ENCODE measurements at regions not wholly inside any gene's neighbourhood (a gene's known extent, or its start where the extent isn't known, plus 50 kb on each side); places are given as distances from the start of the nearest gene placed in this dataset.

GRCh38 chr1:103248417-103249102 lies 140.2 kb upstream of the COL11A1 start:
- H3K4me2 ChIP-seq (ENCODE audit: low read length), result no peak overlapping the region
- no peaks in the 10 kb centered on the region for H3K36me3 ChIP-seq (ENCODE audit: control insufficient read depth in 1 of 2, insufficient read depth in 2 of 2, low read length in 2 of 2)
- CTCF ChIA-PET, result no interaction called here
- BruUV-seq (replicated peaks), result no TSS peak
- H3K27me3 ChIP-seq (ENCODE audit: insufficient read depth, low read length), result no peaks in the 10 kb centered on the region
- peaks cover 0 to 7% of the 10 kb centered on the region in 2 experiments; a peak in 1 of 4 replicates for H3K4me1 ChIP-seq (ENCODE audit: control insufficient read depth in 1 of 2, insufficient read depth in 2 of 2, low read length in 2 of 2)
- H3K9ac ChIP-seq (ENCODE audit: low read length), result no peak overlapping the region
- no peak for ATAC-seq
- intact Hi-C loops (cut with micrococcal nuclease), result no loop called here
- POLR2A ChIA-PET, result no interaction called here
- H4K20me1 ChIP-seq (ENCODE audit: insufficient read depth), result no peaks in the 10 kb centered on the region
- H3K79me2 ChIP-seq (ENCODE audit: insufficient read depth, low read length), result no peaks in the 10 kb centered on the region
- H3K9me2 ChIP-seq (ENCODE audit: insufficient read depth), result no peaks in the 10 kb centered on the region
- no peak overlapping the region for H3K27ac ChIP-seq (ENCODE audit: low read depth, low read length)
- H3K9me3 ChIP-seq (ENCODE audit: control insufficient read depth in 1 of 2, insufficient read depth in 1 of 2, low read depth in 1 of 2, low read length in 2 of 2), result no peaks in the 10 kb centered on the region
- TF ChIP-seq FOSL1 (IDR thresholded peaks at IDR 0.05; ENCODE audit: low read depth), result no peak
- no peak for TF ChIP-seq ELF1 (IDR thresholded peaks at IDR 0.05; ENCODE audit: borderline replicate concordance, low read depth)
- no peak for TF ChIP-seq SP1 (IDR thresholded peaks at IDR 0.05; ENCODE audit: low read depth)
- TF ChIP-seq TCF7L2 (IDR thresholded peaks at IDR 0.05; ENCODE audit: borderline replicate concordance, extremely low read depth, insufficient read depth, insufficient read length), result no peak
- no peak for TF ChIP-seq CEBPB (IDR thresholded peaks at IDR 0.05; ENCODE audit: low read depth)
- TF ChIP-seq SRF (IDR thresholded peaks at IDR 0.05; ENCODE audit: low read depth), result no peak
- DNase-seq (ENCODE audit: low read depth, low spot score), result no peak
- RAD21 ChIA-PET (ENCODE audit: low non-redundant PET in 1 of 2, low total read pairs in 2 of 2, uncharacterized antibody in 2 of 2, unreplicated experiment in 2 of 2), result no interaction called here
- no peak overlapping the region for H2AFZ ChIP-seq (ENCODE audit: low read depth, low read length, poor library complexity, severe bottlenecking)
- no peak overlapping the region for H3K4me3 ChIP-seq (replicated peaks in 1 of 2; ENCODE audit: low read depth in 1 of 2, low read length in 2 of 2)

DNA sequence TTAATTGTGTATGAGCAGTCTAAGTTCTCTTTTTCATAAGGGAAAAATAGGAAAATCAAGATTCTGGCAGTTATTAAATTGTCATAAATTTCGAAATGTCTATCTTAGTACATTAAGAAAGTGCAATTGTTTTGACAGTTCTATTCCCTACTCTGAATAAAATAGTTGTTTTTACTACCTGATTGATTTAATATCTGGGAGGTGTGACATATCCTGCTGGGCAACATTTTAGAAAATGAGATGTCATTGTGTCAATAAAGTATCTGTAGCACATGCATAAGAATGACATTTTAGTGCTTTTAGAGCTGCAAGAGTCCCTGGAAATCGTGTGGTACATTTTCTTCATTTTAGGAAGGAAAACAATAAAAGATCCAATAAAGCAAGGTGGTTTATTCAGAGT lies 139.2 kb upstream of the COL11A1 start:
- intact Hi-C loops (cut with micrococcal nuclease), result no loop called here
- Histone ChIP-seq H2AFZ (ENCODE audit: low read depth, low read length, poor library complexity, severe bottlenecking) (no peak overlapping the region), H3K79me2 (ENCODE audit: insufficient read depth, low read length) (no peaks in the 10 kb centered on the region), H3K36me3 (ENCODE audit: control insufficient read depth in 1 of 2, insufficient read depth in 2 of 2, low read length in 2 of 2) (no peaks in the 10 kb centered on the region), H3K27me3 (ENCODE audit: insufficient read depth, low read length) (no peaks in the 10 kb centered on the region), H3K4me3 (replicated peaks in 1 of 2; ENCODE audit: low read depth in 1 of 2, low read length in 2 of 2) (no peak overlapping the region), H3K9ac (ENCODE audit: low read length) (no peak overlapping the region), H3K9me3 (ENCODE audit: control insufficient read depth in 1 of 2, insufficient read depth in 1 of 2, low read depth in 1 of 2, low read length in 2 of 2) (no peaks in the 10 kb centered on the region), H4K20me1 (ENCODE audit: insufficient read depth) (no peaks in the 10 kb centered on the region), H3K27ac (ENCODE audit: low read depth, low read length) (no peak overlapping the region), H3K4me2 (ENCODE audit: low read length) (no peak overlapping the region), H3K9me2 (ENCODE audit: insufficient read depth) (no peaks in the 10 kb centered on the region), H3K4me1 (ENCODE audit: control insufficient read depth in 1 of 2, insufficient read depth in 2 of 2, low read length in 2 of 2) (peaks cover 0 to 7% of the 10 kb centered on the region in 2 experiments; a peak in 1 of 4 replicates)
- DNase-seq (ENCODE audit: low read depth, low spot score), result no peak
- ChIA-PET CTCF (no interaction called here), RAD21 (ENCODE audit: low non-redundant PET in 1 of 2, low total read pairs in 2 of 2, uncharacterized antibody in 2 of 2, unreplicated experiment in 2 of 2) (no interaction called here), POLR2A (no interaction called here)
- ATAC-seq, result no peak
- BruUV-seq (replicated peaks), result no TSS peak
- no peak for TF ChIP-seq TCF7L2 (IDR thresholded peaks at IDR 0.05; ENCODE audit: borderline replicate concordance, extremely low read depth, insufficient read depth, insufficient read length)
- no peak for TF ChIP-seq SP1 (IDR thresholded peaks at IDR 0.05; ENCODE audit: low read depth)
- no peak for TF ChIP-seq ELF1 (IDR thresholded peaks at IDR 0.05; ENCODE audit: borderline replicate concordance, low read depth)
- TF ChIP-seq CBX3 (IDR thresholded peaks at IDR 0.05; ENCODE audit: low read depth), result no peak
- no peak for TF ChIP-seq JUND (IDR thresholded peaks at IDR 0.05)
- TF ChIP-seq EGR1 (IDR thresholded peaks at IDR 0.05; ENCODE audit: low read depth), result no peak
- no peak for TF ChIP-seq YY1 (IDR thresholded peaks at IDR 0.05; ENCODE audit: extremely low read depth, insufficient replicate concordance, low read depth, low read length)
- TF ChIP-seq, protein P1, sequence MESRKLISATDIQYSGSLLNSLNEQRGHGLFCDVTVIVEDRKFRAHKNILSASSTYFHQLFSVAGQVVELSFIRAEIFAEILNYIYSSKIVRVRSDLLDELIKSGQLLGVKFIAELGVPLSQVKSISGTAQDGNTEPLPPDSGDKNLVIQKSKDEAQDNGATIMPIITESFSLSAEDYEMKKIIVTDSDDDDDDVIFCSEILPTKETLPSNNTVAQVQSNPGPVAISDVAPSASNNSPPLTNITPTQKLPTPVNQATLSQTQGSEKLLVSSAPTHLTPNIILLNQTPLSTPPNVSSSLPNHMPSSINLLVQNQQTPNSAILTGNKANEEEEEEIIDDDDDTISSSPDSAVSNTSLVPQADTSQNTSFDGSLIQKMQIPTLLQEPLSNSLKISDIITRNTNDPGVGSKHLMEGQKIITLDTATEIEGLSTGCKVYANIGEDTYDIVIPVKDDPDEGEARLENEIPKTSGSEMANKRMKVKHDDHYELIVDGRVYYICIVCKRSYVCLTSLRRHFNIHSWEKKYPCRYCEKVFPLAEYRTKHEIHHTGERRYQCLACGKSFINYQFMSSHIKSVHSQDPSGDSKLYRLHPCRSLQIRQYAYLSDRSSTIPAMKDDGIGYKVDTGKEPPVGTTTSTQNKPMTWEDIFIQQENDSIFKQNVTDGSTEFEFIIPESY (IDR thresholded peaks at IDR 0.05; ENCODE audit: extremely low read depth, insufficient replicate concordance, low read length), result no peak
- TF ChIP-seq SIN3A (IDR thresholded peaks at IDR 0.05; ENCODE audit: low read depth), result no peak
- no peak for TF ChIP-seq FOSL1 (IDR thresholded peaks at IDR 0.05; ENCODE audit: low read depth)
- TF ChIP-seq EZH2phosphoT487 (IDR thresholded peaks at IDR 0.05; ENCODE audit: borderline replicate concordance), result no peak
- no peak for TF ChIP-seq CEBPB (IDR thresholded peaks at IDR 0.05; ENCODE audit: low read depth)
- no peak for TF ChIP-seq MAX (IDR thresholded peaks at IDR 0.05)
- no peak for TF ChIP-seq ATF3 (IDR thresholded peaks at IDR 0.05)
- TF ChIP-seq, protein P2, sequence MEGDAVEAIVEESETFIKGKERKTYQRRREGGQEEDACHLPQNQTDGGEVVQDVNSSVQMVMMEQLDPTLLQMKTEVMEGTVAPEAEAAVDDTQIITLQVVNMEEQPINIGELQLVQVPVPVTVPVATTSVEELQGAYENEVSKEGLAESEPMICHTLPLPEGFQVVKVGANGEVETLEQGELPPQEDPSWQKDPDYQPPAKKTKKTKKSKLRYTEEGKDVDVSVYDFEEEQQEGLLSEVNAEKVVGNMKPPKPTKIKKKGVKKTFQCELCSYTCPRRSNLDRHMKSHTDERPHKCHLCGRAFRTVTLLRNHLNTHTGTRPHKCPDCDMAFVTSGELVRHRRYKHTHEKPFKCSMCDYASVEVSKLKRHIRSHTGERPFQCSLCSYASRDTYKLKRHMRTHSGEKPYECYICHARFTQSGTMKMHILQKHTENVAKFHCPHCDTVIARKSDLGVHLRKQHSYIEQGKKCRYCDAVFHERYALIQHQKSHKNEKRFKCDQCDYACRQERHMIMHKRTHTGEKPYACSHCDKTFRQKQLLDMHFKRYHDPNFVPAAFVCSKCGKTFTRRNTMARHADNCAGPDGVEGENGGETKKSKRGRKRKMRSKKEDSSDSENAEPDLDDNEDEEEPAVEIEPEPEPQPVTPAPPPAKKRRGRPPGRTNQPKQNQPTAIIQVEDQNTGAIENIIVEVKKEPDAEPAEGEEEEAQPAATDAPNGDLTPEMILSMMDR (IDR thresholded peaks at IDR 0.05 in 2 of 3, conservative IDR thresholded peaks at IDR 0.05 in 1 of 3; ENCODE audit: borderline replicate concordance in 1 of 3, insufficient read depth in 1 of 3, low read depth in 2 of 3, low read length in 2 of 3), result no peak

Data from HCT116 (cell line).